Adipocyte (in vitro differentiated cells): ENCODE measurements at regions not wholly inside any gene's neighbourhood (a gene's known extent, or its start where the extent isn't known, plus 50 kb on each side); places are given as distances from the start of the nearest gene placed in this dataset.
A peak's percentile ranks its signal among the peaks of the same experiment; 100 is the strongest.

Experiments used
- DNase-seq: peaks from one replicate; pipeline ENCODE4 v3.0.0-alpha.2; 2015; ENCODE audit warnings: low read depth
- H3K27me3 ChIP-seq: replicated peaks from 2 replicates; pipeline ENCODE4 v1.7.0; 2013; ENCODE audit warnings: mild to moderate bottlenecking, low read length, moderate library complexity; ENCODE audit not compliant: control insufficient read depth, insufficient read depth
- H3K36me3 ChIP-seq: 2 replicates; pipeline ENCODE4 v1.7.0; 2013; ENCODE audit warnings: low read length, mild to moderate bottlenecking, moderate library complexity; ENCODE audit not compliant: control insufficient read depth, insufficient read depth, severe bottlenecking
- H3K4me1 ChIP-seq: 2 replicates; pipeline ENCODE4 v1.7.0; 2013; ENCODE audit warnings: mild to moderate bottlenecking, low read length, moderate library complexity; ENCODE audit not compliant: control insufficient read depth, insufficient read depth
- H3K4me3 ChIP-seq: 2 replicates; pipeline ENCODE4 v1.7.0; 2013; ENCODE audit warnings: mild to moderate bottlenecking, low read length, moderate library complexity
- H3K9ac ChIP-seq: 2 replicates; pipeline ENCODE4 v1.7.0; 2013; ENCODE audit warnings: mild to moderate bottlenecking, low read length, moderate library complexity
- H3K9me3 ChIP-seq: 2 replicates; pipeline ENCODE4 v1.7.0; 2013; ENCODE audit warnings: mild to moderate bottlenecking, low read length, moderate library complexity; ENCODE audit not compliant: control insufficient read depth

DNA sequence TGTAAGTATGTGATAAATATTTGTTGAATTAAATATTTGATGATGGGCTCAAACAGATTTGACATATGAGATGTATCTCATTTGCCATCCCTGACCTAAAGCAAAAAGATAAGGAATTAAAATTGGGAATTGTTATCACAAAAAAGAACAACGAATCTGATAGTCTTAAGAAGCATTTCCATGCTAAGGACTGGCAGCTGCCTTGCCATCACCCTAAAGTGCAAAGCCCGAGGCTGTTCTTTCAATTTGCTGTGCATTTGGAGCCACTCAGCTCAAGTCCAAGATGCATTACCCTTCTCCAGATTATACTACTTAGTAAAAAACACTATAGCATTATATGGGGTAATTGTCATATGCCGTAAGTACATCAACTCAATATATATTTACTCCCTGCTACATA is 618.3 kb upstream of the CLINT1 start:
- Histone ChIP-seq H3K4me1 (no peaks in the 10 kb centered on the region), H3K9ac (no peak overlapping the region), H3K4me3 (no peak overlapping the region), H3K27me3 (no peaks in the 10 kb centered on the region), H3K9me3 (no peaks in the 10 kb centered on the region), H3K36me3 (no peaks in the 10 kb centered on the region)
- DNase-seq: no peak

DNA sequence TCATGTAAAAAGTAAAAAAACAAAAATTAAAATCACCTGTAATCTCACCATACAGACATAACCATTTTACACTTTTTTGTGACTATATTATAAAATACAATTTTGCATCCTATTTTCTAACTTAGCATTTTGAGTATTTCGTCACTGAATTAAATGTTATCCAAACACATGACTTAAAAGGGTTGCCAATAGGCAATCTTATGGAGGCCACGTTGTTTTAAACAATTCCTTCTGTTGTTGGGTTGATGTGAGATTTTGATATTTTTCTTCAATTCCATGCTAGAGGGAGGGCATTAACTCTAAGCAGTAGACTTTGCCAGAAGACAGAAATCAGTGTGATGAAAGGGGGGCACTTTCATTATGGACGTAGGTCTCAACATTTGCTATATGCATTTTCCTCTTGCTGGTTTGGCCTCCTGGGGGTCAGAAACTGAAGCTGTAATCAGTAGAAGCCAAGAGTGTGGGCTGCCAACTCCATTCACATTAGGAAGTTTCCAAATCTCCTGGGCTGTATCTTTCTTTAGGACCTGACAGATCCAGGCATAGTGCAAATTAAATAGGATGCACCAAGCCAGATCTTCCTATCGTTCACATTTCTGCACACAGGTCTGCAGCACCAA is 614.2 kb upstream of the CLINT1 start:
- DNase-seq: peak; percentile 8
- Histone ChIP-seq H3K9ac (no peak overlapping the region), H3K9me3 (no peaks in the 10 kb centered on the region), H3K4me1 (no peaks in the 10 kb centered on the region), H3K27me3 (no peaks in the 10 kb centered on the region), H3K36me3 (no peaks in the 10 kb centered on the region), H3K4me3 (no peak overlapping the region)

DNA sequence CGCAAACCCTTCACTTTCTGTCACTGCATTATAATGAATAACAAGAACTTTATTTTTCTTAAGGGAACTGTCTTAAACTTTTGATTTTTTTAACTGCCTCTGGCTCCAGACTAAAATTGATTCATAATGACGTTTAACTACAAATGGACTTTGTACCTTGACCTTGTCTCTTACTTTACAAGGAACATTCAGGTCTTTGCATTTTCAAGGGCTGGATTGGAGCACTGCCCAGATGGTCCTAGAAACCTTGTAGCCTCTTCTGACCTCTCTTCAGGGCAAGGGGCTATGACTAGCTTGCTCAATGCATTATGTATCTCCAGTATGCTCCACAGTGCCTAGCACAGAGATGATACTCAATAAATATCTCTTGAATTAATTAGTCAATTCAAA is 612.6 kb upstream of the CLINT1 start:
- no peak overlapping the region for H3K4me3 ChIP-seq

DNA sequence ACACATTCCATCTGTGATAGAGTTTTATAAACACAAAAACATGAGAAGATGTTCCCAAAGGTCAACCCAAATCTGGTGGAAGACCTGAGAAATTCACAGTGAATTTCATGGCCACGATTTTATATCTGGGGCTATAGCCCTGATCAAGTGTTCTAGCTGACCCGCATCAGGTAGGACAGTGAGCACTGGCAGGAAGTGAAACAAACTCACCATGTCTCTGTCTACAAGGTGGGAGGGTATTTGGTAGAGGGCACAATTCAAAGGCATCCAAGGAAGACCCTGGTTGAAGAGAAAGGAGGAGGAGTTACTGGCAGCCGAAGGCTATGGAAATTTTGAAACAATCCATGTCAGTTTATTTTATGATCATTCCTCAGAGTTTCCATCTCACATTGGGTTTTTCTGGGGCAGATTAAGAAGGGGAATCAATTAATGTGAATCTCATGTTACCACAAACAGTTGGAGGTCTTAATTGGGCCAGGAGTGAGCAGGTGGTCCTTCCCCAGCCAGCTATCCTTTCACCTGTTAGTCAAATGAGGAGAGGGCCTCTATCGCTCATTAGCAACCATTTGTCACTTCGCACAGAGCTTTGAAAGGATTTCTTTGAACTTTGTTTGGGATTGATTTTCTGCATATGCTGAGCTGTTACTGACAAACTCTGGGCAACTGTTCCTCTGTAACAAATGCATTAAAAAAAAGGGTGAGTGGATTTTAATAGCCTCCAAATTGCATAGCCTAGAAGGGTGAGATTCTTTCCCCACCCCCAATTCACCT is 612.0 kb upstream of the CLINT1 start:
- Histone ChIP-seq H3K27me3 (no peaks in the 10 kb centered on the region), H3K36me3 (no peaks in the 10 kb centered on the region), H3K9me3 (no peaks in the 10 kb centered on the region), H3K4me1 (no peaks in the 10 kb centered on the region), H3K4me3 (no peak overlapping the region), H3K9ac (no peak overlapping the region)
- no peak for DNase-seq

More for the DNA sequence above, 612.6 kb upstream of the CLINT1 start:
- no peaks in the 10 kb centered on the region for H3K9me3 ChIP-seq
- H3K36me3 ChIP-seq: no peaks in the 10 kb centered on the region
- no peaks in the 10 kb centered on the region for H3K4me1 ChIP-seq
- no peak for DNase-seq
- no peak overlapping the region for H3K9ac ChIP-seq
- H3K27me3 ChIP-seq: no peaks in the 10 kb centered on the region

DNA sequence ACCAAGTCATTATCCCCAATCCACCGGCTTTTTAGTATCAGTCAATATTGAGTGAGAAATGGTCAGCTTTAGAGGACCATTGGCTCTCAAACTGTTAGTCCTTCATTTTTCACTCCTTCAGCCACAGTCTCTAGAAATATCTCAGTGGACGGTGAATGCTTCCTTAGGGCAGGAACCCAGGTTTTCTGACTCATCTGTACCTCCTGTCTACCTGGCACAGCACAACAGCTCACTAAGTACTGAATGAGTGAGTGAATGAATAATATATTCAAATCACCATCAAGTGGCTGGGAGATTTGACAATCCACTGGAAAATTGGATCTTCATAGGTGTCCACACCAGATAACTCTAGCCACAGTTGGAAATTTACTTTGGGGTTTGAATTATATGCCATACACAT is 609.5 kb upstream of the CLINT1 start:
- no peaks in the 10 kb centered on the region for H3K36me3 ChIP-seq
- H3K4me1 ChIP-seq: peaks cover 13% of the 10 kb centered on the region
- no peak for DNase-seq
- no peaks in the 10 kb centered on the region for H3K27me3 ChIP-seq
- H3K9me3 ChIP-seq: no peaks in the 10 kb centered on the region
- no peak overlapping the region for H3K4me3 ChIP-seq
- H3K9ac ChIP-seq: no peak overlapping the region

DNA sequence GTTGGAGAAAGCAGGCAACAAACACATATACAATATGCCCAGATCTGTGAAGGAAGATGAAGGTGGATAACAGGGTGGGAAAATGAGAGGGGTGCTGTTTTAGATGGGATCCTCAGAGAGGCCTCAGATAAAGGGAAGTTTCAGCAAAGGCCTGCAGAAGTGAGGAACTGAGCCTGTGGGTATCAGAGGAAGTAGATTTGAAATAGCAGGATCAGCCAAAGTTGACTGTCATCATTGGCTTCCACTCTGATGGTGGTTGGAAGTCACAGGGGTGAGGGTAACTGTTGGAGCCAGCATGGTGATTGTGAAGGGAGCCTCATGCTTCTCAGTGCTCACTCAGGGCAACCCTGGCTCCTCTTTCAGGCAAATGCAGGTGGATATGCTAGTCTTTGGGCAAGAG is 607.2 kb upstream of the CLINT1 start:
- H3K9me3 ChIP-seq: no peaks in the 10 kb centered on the region
- DNase-seq: no peak
- H3K4me3 ChIP-seq: no peak overlapping the region
- peaks cover 36% of the 10 kb centered on the region for H3K4me1 ChIP-seq
- no peak overlapping the region for H3K9ac ChIP-seq
- no peaks in the 10 kb centered on the region for H3K27me3 ChIP-seq
- H3K36me3 ChIP-seq: no peaks in the 10 kb centered on the region

DNA sequence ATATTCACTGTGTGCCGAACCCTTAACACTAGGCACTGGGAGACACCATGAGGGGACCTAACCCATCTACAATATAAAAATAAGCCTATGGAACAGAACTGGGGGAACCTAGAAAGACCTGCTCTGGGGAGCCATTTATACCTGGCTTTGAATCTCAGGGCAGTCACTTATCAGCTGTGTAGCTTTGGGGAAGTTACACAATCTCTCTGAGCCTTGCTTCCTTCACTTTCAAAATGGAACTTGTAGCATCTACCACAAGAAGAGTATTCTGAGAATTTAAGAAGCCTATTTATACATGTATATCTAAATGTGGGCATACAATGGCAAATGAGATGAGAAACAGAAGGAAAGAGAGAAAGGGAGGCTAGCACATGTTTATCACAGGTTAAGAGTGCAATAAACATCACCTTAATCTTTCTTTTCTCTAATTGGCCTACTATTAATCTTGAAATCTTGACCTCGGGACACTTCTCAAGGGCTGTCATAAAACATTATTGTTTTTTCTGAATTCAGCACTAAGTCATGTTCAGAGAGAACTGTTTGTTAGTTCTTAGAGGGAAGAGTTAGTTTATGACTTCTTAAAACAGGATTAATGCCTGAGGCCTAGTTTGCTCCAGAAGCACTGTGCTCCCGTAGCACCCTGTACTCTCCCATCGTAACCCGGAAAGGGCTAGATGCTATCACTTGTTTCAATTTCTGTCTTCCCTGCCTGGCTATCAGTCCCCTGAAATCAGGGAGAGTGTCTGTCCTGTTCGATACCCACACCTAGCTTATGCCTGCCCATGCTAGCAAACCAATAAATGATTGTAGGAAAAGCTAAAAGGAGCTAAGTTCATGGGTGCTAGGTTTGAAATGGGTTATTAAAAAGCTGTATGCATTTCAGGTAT is 606.4 kb upstream of the CLINT1 start:
- H3K4me3 ChIP-seq: no peak overlapping the region
- H3K27me3 ChIP-seq: no peaks in the 10 kb centered on the region
- no peak overlapping the region for H3K9ac ChIP-seq
- peaks cover 42% of the 10 kb centered on the region for H3K4me1 ChIP-seq
- H3K9me3 ChIP-seq: no peaks in the 10 kb centered on the region
- no peaks in the 10 kb centered on the region for H3K36me3 ChIP-seq
- DNase-seq: no peak

DNA sequence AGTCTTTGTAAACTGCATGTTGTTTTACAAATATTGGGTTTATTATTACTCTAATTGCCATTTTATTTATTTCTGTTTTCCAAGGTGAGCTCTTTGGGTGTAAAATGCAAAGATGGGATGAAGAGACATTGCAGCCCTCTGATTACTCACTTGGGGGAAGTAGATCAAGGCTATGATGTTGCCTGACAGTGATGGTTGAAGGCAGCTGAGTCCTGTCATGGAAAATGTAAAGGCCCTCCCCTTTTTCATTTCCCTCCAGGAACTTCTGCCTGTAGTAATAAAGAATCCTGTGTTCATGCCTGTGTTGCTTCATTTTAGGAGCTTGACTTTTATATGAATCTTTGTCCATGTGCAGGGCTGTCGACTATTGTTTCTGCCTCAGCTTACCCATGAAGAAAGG is 605.4 kb upstream of the CLINT1 start:
- H3K4me1 ChIP-seq: peaks cover 42% of the 10 kb centered on the region
- H3K9me3 ChIP-seq: no peaks in the 10 kb centered on the region
- H3K27me3 ChIP-seq: no peaks in the 10 kb centered on the region
- peak overlapping the region; percentile 76 for H3K9ac ChIP-seq
- no peaks in the 10 kb centered on the region for H3K36me3 ChIP-seq
- H3K4me3 ChIP-seq: no peak overlapping the region
- DNase-seq: peak; percentile 33

DNA sequence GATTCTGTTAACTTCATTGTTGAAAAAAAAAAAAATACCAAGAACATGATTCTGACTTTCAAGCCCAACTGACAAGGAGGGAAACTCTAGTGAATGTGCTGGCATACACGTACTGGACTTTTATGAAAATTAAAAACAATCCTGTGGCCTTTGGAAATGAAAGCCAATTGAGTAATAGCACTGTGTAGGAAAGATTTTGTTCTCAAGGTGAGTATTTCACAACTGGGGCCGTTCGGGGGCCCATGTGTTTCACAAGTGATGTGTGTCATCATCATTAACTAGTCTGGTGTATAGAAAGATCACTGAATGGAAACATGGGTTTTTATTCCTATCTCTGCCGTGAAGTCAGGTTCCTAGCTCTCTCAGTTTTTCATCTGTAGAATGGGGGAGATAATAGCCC is 605.0 kb upstream of the CLINT1 start:
- peak overlapping the region; percentile 76 for H3K9ac ChIP-seq
- no peaks in the 10 kb centered on the region for H3K9me3 ChIP-seq
- peaks cover 42% of the 10 kb centered on the region for H3K4me1 ChIP-seq
- H3K4me3 ChIP-seq: no peak overlapping the region
- DNase-seq: peak; percentile 92
- no peaks in the 10 kb centered on the region for H3K27me3 ChIP-seq
- H3K36me3 ChIP-seq: no peaks in the 10 kb centered on the region

DNA sequence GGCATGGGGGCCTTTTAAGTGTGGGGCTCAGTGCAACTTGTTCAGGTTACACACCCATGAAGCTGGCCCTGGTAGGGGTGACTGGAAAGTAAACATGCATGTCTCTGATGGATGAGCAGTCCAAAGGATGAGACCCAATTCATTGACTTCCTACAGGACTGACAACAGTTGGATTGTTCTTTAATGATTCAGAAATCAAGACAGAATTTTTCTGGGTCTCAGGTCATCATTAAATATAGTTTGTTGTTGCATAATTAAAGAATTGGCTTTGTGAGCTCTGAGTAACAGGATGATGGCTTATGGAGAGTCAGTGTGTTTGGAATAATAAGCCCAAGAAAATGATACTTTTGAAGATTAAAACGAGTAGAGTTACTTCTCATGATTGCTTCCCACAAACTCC is 604.2 kb upstream of the CLINT1 start:
- Histone ChIP-seq H3K4me3 (peak overlapping the region; percentile 16), H3K4me1 (peaks cover 42% of the 10 kb centered on the region), H3K9me3 (no peaks in the 10 kb centered on the region), H3K27me3 (no peaks in the 10 kb centered on the region), H3K36me3 (no peaks in the 10 kb centered on the region), H3K9ac (peak overlapping the region; percentile 76)
- DNase-seq: peak; percentile 36
